Ammon's horn (tissue), 1 donor: ENCODE measurements at regions not wholly inside any gene's neighbourhood (a gene's known extent, or its start where the extent isn't known, plus 50 kb on each side); places are given as distances from the start of the nearest gene placed in this dataset.
"Not testable (repeated sequence)": the region's sequence is repeated elsewhere in the genome, so short reads cannot be mapped to it uniquely, and the experiment has no call there.

Source experiments
- DNase-seq: peaks from one replicate; pipeline ENCODE4 v3.0.0-alpha.2; 2016; ENCODE audit warnings: low spot score

GRCh38 chr1:104776-105175, 346.7 kb downstream of the OR4F29 start:
- not testable (repeated sequence) for DNase-seq

- DNase-seq: not testable (repeated sequence)
These were observed 352.0 kb downstream of the OR4F29 start for GRCh38 chr1:99481-99880.

- not testable (repeated sequence) for DNase-seq
These were observed 352.7 kb downstream of the OR4F29 start for GRCh38 chr1:98811-99210.

GRCh38 chr1:91279-91678, 360.2 kb downstream of the OR4F29 start:
- not testable (repeated sequence) for DNase-seq

- DNase-seq: not testable (repeated sequence)
These were observed 363.4 kb downstream of the OR4F29 start for GRCh38 chr1:88110-88509.

- DNase-seq: not testable (repeated sequence)
These were observed 372.3 kb downstream of the OR4F29 start for GRCh38 chr1:79152-79551.

GRCh38 chr1:65119-65518, 386.4 kb downstream of the OR4F29 start, which contains the start of gene OR4F5:
TSS of gene OR4F5 (plus strand) at chr1:65419.
- DNase-seq: not testable (repeated sequence)

GRCh38 chr1:56014-56531, 395.4 kb downstream of the OR4F29 start:
- DNase-seq: not testable (repeated sequence)

- DNase-seq: not testable (repeated sequence)
These were observed 398.3 kb downstream of the OR4F29 start for GRCh38 chr1:53182-53581.

GRCh38 chr1:41965-42466, 409.5 kb downstream of the OR4F29 start:
- DNase-seq: not testable (repeated sequence)

- not testable (repeated sequence) for DNase-seq
These were observed 410.3 kb downstream of the OR4F29 start for GRCh38 chr1:41197-41596.

GRCh38 chr1:29183-29582, 422.3 kb downstream of the OR4F29 start:
- DNase-seq: not testable (repeated sequence)

GRCh38 chr1:17298-17697, 434.2 kb downstream of the OR4F29 start:
- not testable (repeated sequence) for DNase-seq

- not testable (repeated sequence) for DNase-seq
These were observed 435.5 kb downstream of the OR4F29 start for GRCh38 chr1:16025-16424.

GRCh38 chr1:9941-10717, 441.3 kb downstream of the OR4F29 start:
- DNase-seq: not testable (repeated sequence)
